HL-60 (cell line): ENCODE measurements at regions not wholly inside any gene's neighbourhood (a gene's known extent, or its start where the extent isn't known, plus 50 kb on each side); places are given as distances from the start of the nearest gene placed in this dataset.
"Not testable (repeated sequence)": the region's sequence is repeated elsewhere in the genome, so short reads cannot be mapped to it uniquely, and the experiment has no call there.

Experiments
- DNase-seq, 2 experiments: peaks; one replicate each; pipeline ENCODE4 v3.0.0-alpha.2; 2010 to 2020; ENCODE audit warnings: low read depth in 1 of 2, low spot score in 1 of 2
- H3K27ac ChIP-seq: fragments of 250-450 bp; sonication (Bioruptor Pico); replicated peaks from 2 replicates; pipeline ENCODE4 v1.5.1; 2020; ENCODE audit warnings: mild to moderate bottlenecking, moderate library complexity
- H3K27me3 ChIP-seq: fragments of 250-450 bp; sonication (Bioruptor Pico); 2 replicates; pipeline ENCODE4 v1.5.1; 2021; ENCODE audit warnings: mild to moderate bottlenecking, moderate library complexity; ENCODE audit not compliant: insufficient read depth, poor library complexity, severe bottlenecking
- H3K4me3 ChIP-seq: replicated peaks from 2 replicates; pipeline ENCODE4 v1.5.1; 2011; ENCODE audit warnings: mild to moderate bottlenecking, control low read depth, low read length; ENCODE audit not compliant: insufficient read depth
- GABPA ChIP-seq: IDR thresholded peaks from 2 replicates; pipeline ENCODE4 v1.6.1; 2012; ENCODE audit warnings: low read depth
- POLR2AphosphoS5 ChIP-seq: IDR thresholded peaks from 2 replicates; pipeline ENCODE4 v1.6.1; 2012; ENCODE audit warnings: low read depth
- REST ChIP-seq: IDR thresholded peaks from 2 replicates; pipeline ENCODE4 v1.6.1; 2012; ENCODE audit warnings: low read depth; ENCODE audit not compliant: insufficient replicate concordance
- SPI1 ChIP-seq: IDR thresholded peaks from 2 replicates; pipeline ENCODE4 v1.6.1; 2012; ENCODE audit warnings: low read depth, mild to moderate bottlenecking, borderline replicate concordance
- TF ChIP-seq, protein P1 (sequence below): IDR thresholded peaks from one replicate; pipeline ENCODE4 v1.5.1; 2011; ENCODE audit warnings: low read length, control low read depth, inconsistent platforms; ENCODE audit not compliant: insufficient read depth

- no peak for DNase-seq
- Histone ChIP-seq H3K27me3 (peaks cover 3% of the 10 kb centered on the region), H3K27ac (no peak overlapping the region), H3K4me3 (no peak overlapping the region)
- TF ChIP-seq GABPA (no peak), SPI1 (no peak), REST (no peak), POLR2AphosphoS5 (no peak)
- TF ChIP-seq, protein P1, sequence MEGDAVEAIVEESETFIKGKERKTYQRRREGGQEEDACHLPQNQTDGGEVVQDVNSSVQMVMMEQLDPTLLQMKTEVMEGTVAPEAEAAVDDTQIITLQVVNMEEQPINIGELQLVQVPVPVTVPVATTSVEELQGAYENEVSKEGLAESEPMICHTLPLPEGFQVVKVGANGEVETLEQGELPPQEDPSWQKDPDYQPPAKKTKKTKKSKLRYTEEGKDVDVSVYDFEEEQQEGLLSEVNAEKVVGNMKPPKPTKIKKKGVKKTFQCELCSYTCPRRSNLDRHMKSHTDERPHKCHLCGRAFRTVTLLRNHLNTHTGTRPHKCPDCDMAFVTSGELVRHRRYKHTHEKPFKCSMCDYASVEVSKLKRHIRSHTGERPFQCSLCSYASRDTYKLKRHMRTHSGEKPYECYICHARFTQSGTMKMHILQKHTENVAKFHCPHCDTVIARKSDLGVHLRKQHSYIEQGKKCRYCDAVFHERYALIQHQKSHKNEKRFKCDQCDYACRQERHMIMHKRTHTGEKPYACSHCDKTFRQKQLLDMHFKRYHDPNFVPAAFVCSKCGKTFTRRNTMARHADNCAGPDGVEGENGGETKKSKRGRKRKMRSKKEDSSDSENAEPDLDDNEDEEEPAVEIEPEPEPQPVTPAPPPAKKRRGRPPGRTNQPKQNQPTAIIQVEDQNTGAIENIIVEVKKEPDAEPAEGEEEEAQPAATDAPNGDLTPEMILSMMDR, result no peak
These were observed 108.3 kb upstream of the ZNF536 start for GRCh38 chr19:30263830-30264381.

DNA sequence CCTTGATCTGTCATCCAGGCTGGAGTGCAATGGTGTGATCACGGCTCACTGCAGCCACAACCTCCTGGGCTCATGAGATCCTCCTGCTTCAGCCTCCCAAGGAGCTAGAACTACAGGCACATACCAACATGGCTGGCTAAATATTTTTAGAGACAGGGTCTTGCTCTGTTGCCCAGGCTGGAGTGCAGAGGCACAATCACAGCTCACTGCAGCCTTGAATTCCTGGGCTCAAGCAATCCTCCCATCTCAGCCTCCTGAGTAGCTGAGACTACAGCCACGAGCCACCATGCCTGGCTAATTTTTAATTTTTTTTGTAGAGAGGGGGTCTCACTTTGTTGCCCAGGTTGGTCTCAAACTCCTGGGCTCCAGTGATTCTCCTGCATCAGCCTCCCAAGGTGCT lies 106.3 kb upstream of the ZNF536 start:
- not testable (repeated sequence) for DNase-seq, H3K27ac ChIP-seq, H3K4me3 ChIP-seq, H3K27me3 ChIP-seq

- DNase-seq, result no peak
- H3K27ac ChIP-seq, result no peak overlapping the region
- peaks cover 3% of the 10 kb centered on the region for H3K27me3 ChIP-seq
- H3K4me3 ChIP-seq, result no peak overlapping the region
- TF ChIP-seq POLR2AphosphoS5 (no peak), GABPA (no peak), SPI1 (no peak), REST (no peak)
- TF ChIP-seq, protein P1, result no peak
These were observed 105.5 kb upstream of the ZNF536 start for GRCh38 chr19:30266687-30267086.

GRCh38 chr19:30267332-30267731 lies 104.9 kb upstream of the ZNF536 start:
- peaks cover 3% of the 10 kb centered on the region for H3K27me3 ChIP-seq
- TF ChIP-seq SPI1, result no peak
- no peak for TF ChIP-seq REST
- TF ChIP-seq POLR2AphosphoS5, result no peak
- TF ChIP-seq, protein P1, result no peak
- no peak for TF ChIP-seq GABPA

More at GRCh38 chr19:30267332-30267731, 104.9 kb upstream of the ZNF536 start:
- Histone ChIP-seq H3K4me3 (no peak overlapping the region), H3K27ac (no peak overlapping the region)
- DNase-seq, result no peak
